ENCODE measurements at regions not wholly inside any gene's neighbourhood (a gene's known extent, or its start where the extent isn't known, plus 50 kb on each side); places are given as distances from the start of the nearest gene placed in this dataset.
"Not testable (repeated sequence)": the region's sequence is repeated elsewhere in the genome, so short reads cannot be mapped to it uniquely, and the experiment has no call there.

GRCh38 chr5:106006242-106006641 lies 1664.5 kb downstream of the EFNA5 start:
- Histone ChIP-seq H3K9me3 (ENCODE audit: control insufficient read depth in 4 of 4, low read length in 3 of 4) (no peaks in the 10 kb centered on the region), H3K36me3 (ENCODE audit: control insufficient read depth in 4 of 4, insufficient read depth in 3 of 4, low read depth in 1 of 4, low read length in 3 of 4) (no peaks in the 10 kb centered on the region), H3K9ac (ENCODE audit: low read depth in 1 of 2, low read length in 2 of 2) (no peak overlapping the region), H3K27ac (ENCODE audit: low read depth in 1 of 2, low read length in 2 of 2) (no peak overlapping the region), H3K4me3 (ENCODE audit: low read depth in 1 of 3, low read length in 3 of 3) (no peak overlapping the region), H3K27me3 (ENCODE audit: control insufficient read depth in 4 of 4, insufficient read depth in 4 of 4, low read length in 3 of 4) (peaks cover 0 to 3% (median 0%) of the 10 kb centered on the region in 4 donors), H3K4me1 (ENCODE audit: control insufficient read depth in 4 of 4, insufficient read depth in 4 of 4, low read length in 3 of 4) (no peaks in the 10 kb centered on the region)
- no peak for DNase-seq (ENCODE audit: low spot score)
- WGBS: 91% methylated on average over 2 of the region's 2 CpGs
- TF ChIP-seq TAF1 (conservative IDR thresholded peaks at IDR 0.05): no peak
- TF ChIP-seq EGR1 (IDR thresholded peaks at IDR 0.05; ENCODE audit: low read depth in 2 of 2): no peak
- no peak for TF ChIP-seq JUND (IDR thresholded peaks at IDR 0.05)
- TF ChIP-seq ATF3 (IDR thresholded peaks at IDR 0.05): no peak
- no peak for TF ChIP-seq NR2F2 (IDR thresholded peaks at IDR 0.05)
- TF ChIP-seq CTCF (IDR thresholded peaks at IDR 0.05; ENCODE audit: low read depth, low read length, missing input control): no peak

GRCh38 chr5:105998991-105999390 lies 1671.7 kb downstream of the EFNA5 start:
- not testable (repeated sequence) for H3K4me3 ChIP-seq (ENCODE audit: low read depth in 1 of 3, low read length in 3 of 3); H3K4me1 ChIP-seq (ENCODE audit: control insufficient read depth in 4 of 4, insufficient read depth in 4 of 4, low read length in 3 of 4); H3K9ac ChIP-seq (ENCODE audit: low read depth in 1 of 2, low read length in 2 of 2); DNase-seq (ENCODE audit: low spot score); H3K27ac ChIP-seq (ENCODE audit: low read depth in 1 of 2, low read length in 2 of 2); H3K27me3 ChIP-seq (ENCODE audit: control insufficient read depth in 4 of 4, insufficient read depth in 4 of 4, low read length in 3 of 4); H3K9me3 ChIP-seq (ENCODE audit: control insufficient read depth in 4 of 4, low read length in 3 of 4); H3K36me3 ChIP-seq (ENCODE audit: control insufficient read depth in 4 of 4, insufficient read depth in 3 of 4, low read depth in 1 of 4, low read length in 3 of 4)
- 78% methylated on average over 3 of the region's 3 CpGs for WGBS

- H3K4me1 ChIP-seq (ENCODE audit: control insufficient read depth in 4 of 4, insufficient read depth in 4 of 4, low read length in 3 of 4): no peaks in the 10 kb centered on the region
- H3K36me3 ChIP-seq (ENCODE audit: control insufficient read depth in 4 of 4, insufficient read depth in 3 of 4, low read depth in 1 of 4, low read length in 3 of 4): no peaks in the 10 kb centered on the region
- no peak for TF ChIP-seq NR2F2 (IDR thresholded peaks at IDR 0.05)
- TF ChIP-seq CTCF (IDR thresholded peaks at IDR 0.05; ENCODE audit: low read depth, low read length, missing input control): no peak
- no peak for TF ChIP-seq SP1 (IDR thresholded peaks at IDR 0.05)
- TF ChIP-seq RXRA (IDR thresholded peaks at IDR 0.05): no peak
- TF ChIP-seq JUND (IDR thresholded peaks at IDR 0.05): no peak
- no peak for DNase-seq (ENCODE audit: low spot score)
- H3K27me3 ChIP-seq (ENCODE audit: control insufficient read depth in 4 of 4, insufficient read depth in 4 of 4, low read length in 3 of 4): no peaks in the 10 kb centered on the region
- H3K4me3 ChIP-seq (ENCODE audit: low read depth in 1 of 3, low read length in 3 of 3): no peak overlapping the region
- 88% methylated on average over 1 of the region's 1 CpG for WGBS
- no peak overlapping the region for H3K27ac ChIP-seq (ENCODE audit: low read depth in 1 of 2, low read length in 2 of 2)
- H3K9me3 ChIP-seq (ENCODE audit: control insufficient read depth in 4 of 4, low read length in 3 of 4): no peaks in the 10 kb centered on the region
- H3K9ac ChIP-seq (ENCODE audit: low read depth in 1 of 2, low read length in 2 of 2): no peak overlapping the region
These were observed 1677.7 kb downstream of the EFNA5 start for GRCh38 chr5:105993027-105993426.

- H3K9me3 ChIP-seq (ENCODE audit: control insufficient read depth in 4 of 4, low read length in 3 of 4): no peaks in the 10 kb centered on the region
- DNase-seq (ENCODE audit: low spot score): no peak
- 72% methylated on average over 9 of the region's 9 CpGs for WGBS
- TF ChIP-seq NR2F2 (IDR thresholded peaks at IDR 0.05) (no peak), HNF4G (IDR thresholded peaks at IDR 0.05) (no peak), YY1 (IDR thresholded peaks at IDR 0.05) (no peak), ZBTB33 (IDR thresholded peaks at IDR 0.05) (no peak), GABPA (IDR thresholded peaks at IDR 0.05 in 1 of 2, conservative IDR thresholded peaks at IDR 0.05 in 1 of 2) (no peak), EGR1 (IDR thresholded peaks at IDR 0.05; ENCODE audit: low read depth in 2 of 2) (no peak), CTCF (IDR thresholded peaks at IDR 0.05; ENCODE audit: low read depth, low read length, missing input control) (no peak), ATF3 (IDR thresholded peaks at IDR 0.05) (no peak), RXRA (IDR thresholded peaks at IDR 0.05) (no peak), HNF4A (conservative IDR thresholded peaks at IDR 0.05) (no peak)
These were observed 1688.2 kb downstream of the EFNA5 start for GRCh38 chr5:105982526-105982925.

More at GRCh38 chr5:105982526-105982925, 1688.2 kb downstream of the EFNA5 start:
- no peak overlapping the region for H3K27ac ChIP-seq (ENCODE audit: low read depth in 1 of 2, low read length in 2 of 2)
- H3K4me3 ChIP-seq (ENCODE audit: low read depth in 1 of 3, low read length in 3 of 3): no peak overlapping the region
- no peak overlapping the region for H3K9ac ChIP-seq (ENCODE audit: low read depth in 1 of 2, low read length in 2 of 2)
- H3K36me3 ChIP-seq (ENCODE audit: control insufficient read depth in 4 of 4, insufficient read depth in 3 of 4, low read depth in 1 of 4, low read length in 3 of 4): no peaks in the 10 kb centered on the region
- H3K27me3 ChIP-seq (ENCODE audit: control insufficient read depth in 4 of 4, insufficient read depth in 4 of 4, low read length in 3 of 4): no peaks in the 10 kb centered on the region
- H3K4me1 ChIP-seq (ENCODE audit: control insufficient read depth in 4 of 4, insufficient read depth in 4 of 4, low read length in 3 of 4): no peaks in the 10 kb centered on the region

Data from liver (tissue), 8 donors.